ENCODE measurements at regions not wholly inside any gene's neighbourhood (a gene's known extent, or its start where the extent isn't known, plus 50 kb on each side); places are given as distances from the start of the nearest gene placed in this dataset.

DNA sequence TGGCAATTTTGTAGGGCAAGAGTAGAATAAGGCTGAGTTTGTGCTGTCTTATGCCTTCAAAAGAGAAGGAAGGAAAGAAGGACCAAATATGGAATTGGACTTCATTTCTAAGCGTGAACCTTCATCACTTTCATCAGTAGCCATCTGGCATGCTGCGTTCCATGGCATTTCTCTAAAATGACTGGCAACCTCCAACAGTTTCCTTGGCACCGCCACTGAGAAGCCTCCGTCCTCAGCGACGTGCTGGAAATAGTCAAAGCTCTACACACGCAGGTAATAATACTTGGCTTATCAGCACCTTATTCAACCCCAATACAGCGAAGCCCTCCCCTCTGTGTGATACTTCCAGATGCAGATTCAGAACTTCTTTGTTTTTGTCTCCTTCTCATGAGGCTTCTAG lies 169.7 kb upstream of the CD180 start:
- CTCF ChIA-PET, result interaction anchor here (1.1 kb wide), 1 partner anchor 120 kb away, joined by 3 read pairs; no protein-coding TSS in a partner anchor

GRCh38 chr5:67364381-67364970 lies 167.9 kb upstream of the CD180 start:
- no peak for TF ChIP-seq GATA2 (IDR thresholded peaks at IDR 0.05; ENCODE audit: insufficient read depth, insufficient read length, low read depth, low read length)
- no peak for TF ChIP-seq FOS (IDR thresholded peaks at IDR 0.05; ENCODE audit: borderline replicate concordance, insufficient read depth, low read length)
- TF ChIP-seq POLR2A (IDR thresholded peaks at IDR 0.05; ENCODE audit: low read depth, low read length), result no peak
- no peak for TF ChIP-seq MYC (IDR thresholded peaks at IDR 0.05; ENCODE audit: low read depth, low read length)
- no peak for TF ChIP-seq EZH2 (IDR thresholded peaks at IDR 0.05; ENCODE audit: borderline replicate concordance, low read depth, low read length, severe bottlenecking)
- no peak for TF ChIP-seq MAX (IDR thresholded peaks at IDR 0.05; ENCODE audit: insufficient read depth, insufficient read length)
- TF ChIP-seq, protein P1, sequence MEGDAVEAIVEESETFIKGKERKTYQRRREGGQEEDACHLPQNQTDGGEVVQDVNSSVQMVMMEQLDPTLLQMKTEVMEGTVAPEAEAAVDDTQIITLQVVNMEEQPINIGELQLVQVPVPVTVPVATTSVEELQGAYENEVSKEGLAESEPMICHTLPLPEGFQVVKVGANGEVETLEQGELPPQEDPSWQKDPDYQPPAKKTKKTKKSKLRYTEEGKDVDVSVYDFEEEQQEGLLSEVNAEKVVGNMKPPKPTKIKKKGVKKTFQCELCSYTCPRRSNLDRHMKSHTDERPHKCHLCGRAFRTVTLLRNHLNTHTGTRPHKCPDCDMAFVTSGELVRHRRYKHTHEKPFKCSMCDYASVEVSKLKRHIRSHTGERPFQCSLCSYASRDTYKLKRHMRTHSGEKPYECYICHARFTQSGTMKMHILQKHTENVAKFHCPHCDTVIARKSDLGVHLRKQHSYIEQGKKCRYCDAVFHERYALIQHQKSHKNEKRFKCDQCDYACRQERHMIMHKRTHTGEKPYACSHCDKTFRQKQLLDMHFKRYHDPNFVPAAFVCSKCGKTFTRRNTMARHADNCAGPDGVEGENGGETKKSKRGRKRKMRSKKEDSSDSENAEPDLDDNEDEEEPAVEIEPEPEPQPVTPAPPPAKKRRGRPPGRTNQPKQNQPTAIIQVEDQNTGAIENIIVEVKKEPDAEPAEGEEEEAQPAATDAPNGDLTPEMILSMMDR (IDR thresholded peaks at IDR 0.05; ENCODE audit: extremely low read depth in 1 of 2, insufficient read depth in 1 of 2, low read depth in 1 of 2, low read length in 2 of 2), result no peak
- no peak for TF ChIP-seq POLR2AphosphoS5 (IDR thresholded peaks at IDR 0.05; ENCODE audit: insufficient read depth, low read depth, low read length)
- no peak for TF ChIP-seq JUN (IDR thresholded peaks at IDR 0.05; ENCODE audit: borderline replicate concordance, insufficient read depth, insufficient read length, low read depth)
- no peaks in the 10 kb centered on the region for H3K9me3 ChIP-seq (replicated peaks; ENCODE audit: control insufficient read depth, insufficient read depth, low read length)
- no peaks in the 10 kb centered on the region for H4K20me1 ChIP-seq (replicated peaks; ENCODE audit: control insufficient read depth, extremely low read depth, insufficient read depth, low read length)
- H2AFZ ChIP-seq (ENCODE audit: low read depth, low read length), result no peak overlapping the region
- H3K4me3 ChIP-seq (replicated peaks in 1 of 3; ENCODE audit: insufficient read depth in 1 of 3, low read depth in 1 of 3, low read length in 3 of 3), result no peak overlapping the region
- H3K4me1 ChIP-seq (ENCODE audit: control insufficient read depth, extremely low read depth, insufficient read depth, low read length), result peaks cover 10% of the 10 kb centered on the region
- CTCF ChIA-PET, result interaction anchor here (0.5 to 1.5 kb wide), 2 partner anchors 9 to 41 kb away, joined by 3 to 5 read pairs; no protein-coding TSS in a partner anchor
- no peaks in the 10 kb centered on the region for H3K27me3 ChIP-seq (ENCODE audit: control insufficient read depth in 2 of 2, insufficient read depth in 2 of 2, low read length in 2 of 2)
- H3K9me1 ChIP-seq (replicated peaks; ENCODE audit: control insufficient read depth, extremely low read depth, insufficient read depth, low read length), result no peaks in the 10 kb centered on the region
- POLR2A ChIA-PET, result no interaction called here
- BruUV-seq (replicated peaks), result no TSS peak
- DNase-seq (ENCODE audit: low read depth, low spot score), result no peak
- H3K79me2 ChIP-seq (ENCODE audit: control insufficient read depth, insufficient read depth, low read length), result no peaks in the 10 kb centered on the region
- no peak for FAIRE-seq
- intact Hi-C loops (cut with micrococcal nuclease), result no loop called here
- no peak overlapping the region for H3K4me2 ChIP-seq (ENCODE audit: insufficient read depth, low read length)
- dilution Hi-C loops (cut with MboI; ENCODE audit: extremely low pct_ligation_motif_present, low sequenced_read_pairs), result no loop called here
- H3K27ac ChIP-seq (ENCODE audit: insufficient read depth, low read depth, low read length), result no peak overlapping the region
- H3K36me3 ChIP-seq (ENCODE audit: control insufficient read depth in 2 of 2, extremely low read depth in 1 of 2, insufficient read depth in 2 of 2, low read length in 2 of 2), result no peaks in the 10 kb centered on the region
- no peak overlapping the region for H3K9ac ChIP-seq (replicated peaks; ENCODE audit: extremely low read depth, insufficient read depth, low read length)

More for the DNA sequence above, 169.7 kb upstream of the CD180 start:
- H2AFZ ChIP-seq (ENCODE audit: low read depth, low read length), result no peak overlapping the region
- H3K9me3 ChIP-seq (replicated peaks; ENCODE audit: control insufficient read depth, insufficient read depth, low read length), result no peaks in the 10 kb centered on the region
- no TSS peak for BruUV-seq (replicated peaks)
- peaks cover 10% of the 10 kb centered on the region for H3K4me1 ChIP-seq (ENCODE audit: control insufficient read depth, extremely low read depth, insufficient read depth, low read length)
- H3K4me2 ChIP-seq (ENCODE audit: insufficient read depth, low read length), result no peak overlapping the region
- dilution Hi-C loops (cut with MboI; ENCODE audit: extremely low pct_ligation_motif_present, low sequenced_read_pairs) (no loop called here), intact Hi-C loops (cut with micrococcal nuclease) (no loop called here)
- no peaks in the 10 kb centered on the region for H3K27me3 ChIP-seq (ENCODE audit: control insufficient read depth in 2 of 2, insufficient read depth in 2 of 2, low read length in 2 of 2)
- POLR2A ChIA-PET, result no interaction called here
- H3K9me1 ChIP-seq (replicated peaks; ENCODE audit: control insufficient read depth, extremely low read depth, insufficient read depth, low read length), result no peaks in the 10 kb centered on the region
- H3K79me2 ChIP-seq (ENCODE audit: control insufficient read depth, insufficient read depth, low read length), result no peaks in the 10 kb centered on the region
- DNase-seq (ENCODE audit: low read depth, low spot score) (no peak), FAIRE-seq (no peak)
- TF ChIP-seq JUN (IDR thresholded peaks at IDR 0.05; ENCODE audit: borderline replicate concordance, insufficient read depth, insufficient read length, low read depth), result no peak
- no peak for TF ChIP-seq FOS (IDR thresholded peaks at IDR 0.05; ENCODE audit: borderline replicate concordance, insufficient read depth, low read length)
- TF ChIP-seq, protein P1 (IDR thresholded peaks at IDR 0.05; ENCODE audit: extremely low read depth in 1 of 2, insufficient read depth in 1 of 2, low read depth in 1 of 2, low read length in 2 of 2), result no peak
- TF ChIP-seq POLR2AphosphoS5 (IDR thresholded peaks at IDR 0.05; ENCODE audit: insufficient read depth, low read depth, low read length), result no peak
- no peak for TF ChIP-seq GATA2 (IDR thresholded peaks at IDR 0.05; ENCODE audit: insufficient read depth, insufficient read length, low read depth, low read length)
- TF ChIP-seq POLR2A (IDR thresholded peaks at IDR 0.05; ENCODE audit: low read depth, low read length), result no peak
- H3K27ac ChIP-seq (ENCODE audit: insufficient read depth, low read depth, low read length), result no peak overlapping the region
- H4K20me1 ChIP-seq (replicated peaks; ENCODE audit: control insufficient read depth, extremely low read depth, insufficient read depth, low read length), result no peaks in the 10 kb centered on the region
- no peak overlapping the region for H3K9ac ChIP-seq (replicated peaks; ENCODE audit: extremely low read depth, insufficient read depth, low read length)
- H3K36me3 ChIP-seq (ENCODE audit: control insufficient read depth in 2 of 2, extremely low read depth in 1 of 2, insufficient read depth in 2 of 2, low read length in 2 of 2), result no peaks in the 10 kb centered on the region
- no peak overlapping the region for H3K4me3 ChIP-seq (replicated peaks in 1 of 3; ENCODE audit: insufficient read depth in 1 of 3, low read depth in 1 of 3, low read length in 3 of 3)

Measured in endothelial cell of umbilical vein (primary cell).